ENCODE measurements at regions not wholly inside any gene's neighbourhood (a gene's known extent, or its start where the extent isn't known, plus 50 kb on each side); places are given as distances from the start of the nearest gene placed in this dataset.
A peak's percentile ranks its signal among the peaks of the same experiment; 100 is the strongest.
"Not testable (repeated sequence)": the region's sequence is repeated elsewhere in the genome, so short reads cannot be mapped to it uniquely, and the experiment has no call there.

- no peak for TF ChIP-seq CTCF (conservative IDR thresholded peaks at IDR 0.05; ENCODE audit: control insufficient read depth, insufficient read depth, low read depth, low read length)
- DNase-seq (ENCODE audit: low read depth): no peak
- no peak overlapping the region for H3K4me3 ChIP-seq (ENCODE audit: control insufficient read depth, low read depth, low read length)
Measured at GRCh38 chr5:53169933-53170332, 60.4 kb upstream of the MOCS2 start.

- H3K4me3 ChIP-seq (ENCODE audit: control insufficient read depth, low read depth, low read length): no peak overlapping the region
- DNase-seq (ENCODE audit: low read depth): peak; percentile 58
- TF ChIP-seq CTCF (conservative IDR thresholded peaks at IDR 0.05; ENCODE audit: control insufficient read depth, insufficient read depth, low read depth, low read length): peak; percentile 82
Measured at GRCh38 chr5:53170746-53171349, 61.3 kb upstream of the MOCS2 start.

GRCh38 chr5:53172073-53172472 is 62.5 kb upstream of the MOCS2 start:
- not testable (repeated sequence) for H3K4me3 ChIP-seq (ENCODE audit: control insufficient read depth, low read depth, low read length); DNase-seq (ENCODE audit: low read depth)

- no peak for DNase-seq (ENCODE audit: low read depth)
- no peak overlapping the region for H3K4me3 ChIP-seq (ENCODE audit: control insufficient read depth, low read depth, low read length)
- no peak for TF ChIP-seq CTCF (conservative IDR thresholded peaks at IDR 0.05; ENCODE audit: control insufficient read depth, insufficient read depth, low read depth, low read length)
Measured at GRCh38 chr5:53172630-53173029, 63.1 kb upstream of the MOCS2 start.

GRCh38 chr5:53173083-53173482 is 63.5 kb upstream of the MOCS2 start:
- TF ChIP-seq CTCF (conservative IDR thresholded peaks at IDR 0.05; ENCODE audit: control insufficient read depth, insufficient read depth, low read depth, low read length): no peak
- H3K4me3 ChIP-seq (ENCODE audit: control insufficient read depth, low read depth, low read length): no peak overlapping the region
- DNase-seq (ENCODE audit: low read depth): no peak

GRCh38 chr5:53178830-53179229 is 69.3 kb upstream of the MOCS2 start:
- TF ChIP-seq CTCF (conservative IDR thresholded peaks at IDR 0.05; ENCODE audit: control insufficient read depth, insufficient read depth, low read depth, low read length): no peak
- H3K4me3 ChIP-seq (ENCODE audit: control insufficient read depth, low read depth, low read length): no peak overlapping the region
- DNase-seq (ENCODE audit: low read depth): no peak

GRCh38 chr5:53179691-53180090 is 70.1 kb upstream of the MOCS2 start:
- TF ChIP-seq CTCF (conservative IDR thresholded peaks at IDR 0.05; ENCODE audit: control insufficient read depth, insufficient read depth, low read depth, low read length): no peak
- DNase-seq (ENCODE audit: low read depth): no peak
- H3K4me3 ChIP-seq (ENCODE audit: control insufficient read depth, low read depth, low read length): no peak overlapping the region
